ENCODE measurements at regions not wholly inside any gene's neighbourhood (a gene's known extent, or its start where the extent isn't known, plus 50 kb on each side); places are given as distances from the start of the nearest gene placed in this dataset.

DNA sequence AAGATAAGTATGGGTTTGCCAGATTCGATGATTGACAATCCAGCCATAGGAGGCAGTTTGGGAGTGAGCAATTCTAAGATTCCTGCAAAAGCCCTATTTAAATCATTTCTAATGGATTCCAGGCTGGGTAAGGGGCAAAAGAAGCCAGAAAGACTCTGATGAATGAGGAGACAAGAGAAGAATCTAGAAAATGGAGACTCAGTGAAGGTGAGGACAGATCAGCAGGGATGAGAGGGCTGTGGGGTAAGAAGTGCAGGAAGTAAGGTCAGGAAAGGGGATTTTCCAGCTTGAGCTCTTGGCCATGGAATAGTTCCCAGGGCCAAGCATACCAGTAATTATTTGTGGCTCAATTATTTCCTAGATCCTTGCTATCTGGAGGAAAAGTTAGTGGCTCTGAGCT lies 87.3 kb downstream of the TMX1 start:
- TF ChIP-seq POLR2A (IDR thresholded peaks at IDR 0.05; ENCODE audit: low read depth) (no peak), CTCF (IDR thresholded peaks at IDR 0.05) (no peak), POLR2AphosphoS5 (IDR thresholded peaks at IDR 0.05) (no peak)

Data from esophagus muscularis mucosa (tissue), 3 donors.